Tibial artery (tissue), 4 donors: ENCODE measurements at regions not wholly inside any gene's neighbourhood (a gene's known extent, or its start where the extent isn't known, plus 50 kb on each side); places are given as distances from the start of the nearest gene placed in this dataset.

Source experiments
- DNase-seq, 2 donors: peaks; one replicate each; pipeline ENCODE4 v3.0.0-alpha.2; 2019
- H3K27ac ChIP-seq, 2 donors: fragments of 200-600 bp; sonication (generic) in 1 of 2; 1 replicate in 1 of 2; 2 replicates in 1 of 2; pipeline ENCODE4 v1.5.1; 2018 to 2019; ENCODE audit warnings: mild to moderate bottlenecking in 1 of 2
- H3K27me3 ChIP-seq, 2 donors: fragments of 200-600 bp; sonication (generic) in 1 of 2; one replicate each; pipeline versions ENCODE4 v1.5.1 to v1.6.0; 2016 to 2019
- H3K36me3 ChIP-seq, 3 donors: fragments of 200-600 bp; sonication (generic) in 2 of 3; one replicate each; pipeline ENCODE4 v1.5.1; 2016 to 2019; ENCODE audit warnings: mild to moderate bottlenecking in 2 of 3
- H3K4me1 ChIP-seq, 4 donors: fragments of 200-600 bp; sonication (generic) in 2 of 4; 1 replicate in 3 of 4; 2 replicates in 1 of 4; pipeline ENCODE4 v1.5.1; 2016 to 2019
- H3K4me3 ChIP-seq, 2 donors: fragments of 200-600 bp; sonication (generic) in 1 of 2; 1 replicate in 1 of 2; 2 replicates in 1 of 2; pipeline ENCODE4 v1.5.1; 2018 to 2019; ENCODE audit warnings: mild to moderate bottlenecking in 2 of 2
- H3K9me3 ChIP-seq, 3 donors: fragments of 200-600 bp; sonication (generic) in 1 of 3; one replicate each; pipeline ENCODE4 v1.5.1; 2016 to 2019
- CTCF ChIP-seq, 2 experiments: fragments of 200-600 bp in 1 of 2; fragments of 450-650 bp in 1 of 2; IDR thresholded peaks; one replicate each; pipeline ENCODE4 v1.5.1; 2017 to 2019; ENCODE audit warnings: antibody characterized with exemption in 2 of 2, mild to moderate bottlenecking in 1 of 2, moderate library complexity in 1 of 2
- intact Hi-C: fragments of 100-400 bp; cut with DNase I; formaldehyde crosslinking; loops from one replicate; pipeline ENCODE4 v1.15.0; 2023; ENCODE audit warnings: low total_unique reads

DNA sequence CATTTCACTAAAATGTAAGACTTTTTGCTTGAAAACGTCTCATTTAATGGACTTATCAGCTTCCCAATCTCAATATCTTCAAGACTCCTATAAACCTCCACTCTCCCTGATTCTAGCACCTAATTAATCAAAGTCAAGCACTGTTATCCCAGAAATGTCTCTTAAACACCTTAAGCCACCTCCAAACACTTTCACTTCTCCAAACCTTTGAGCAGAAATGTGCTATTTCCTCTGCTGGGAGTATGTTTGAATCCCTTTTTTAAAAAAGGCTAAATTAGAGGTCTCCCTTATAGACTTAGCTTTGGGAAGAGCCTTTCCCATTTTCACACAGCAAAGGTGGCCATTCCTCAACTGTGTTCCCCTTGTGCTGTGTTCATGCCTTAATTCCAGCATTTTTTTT is 146.2 kb upstream of the SYN3 start:
- no peak overlapping the region for H3K4me3 ChIP-seq
- intact Hi-C loops: no loop called here
- no peak for TF ChIP-seq CTCF (IDR thresholded peaks at IDR 0.05)
- H3K36me3 ChIP-seq: no peaks in the 10 kb centered on the region
- H3K27me3 ChIP-seq: no peaks in the 10 kb centered on the region
- H3K4me1 ChIP-seq: no peaks in the 10 kb centered on the region
- no peaks in the 10 kb centered on the region for H3K9me3 ChIP-seq
- DNase-seq: no peak
- H3K27ac ChIP-seq: no peak overlapping the region

GRCh38 chr22:33202455-33202854 is 144.3 kb upstream of the SYN3 start:
- intact Hi-C loops: no loop called here

DNA sequence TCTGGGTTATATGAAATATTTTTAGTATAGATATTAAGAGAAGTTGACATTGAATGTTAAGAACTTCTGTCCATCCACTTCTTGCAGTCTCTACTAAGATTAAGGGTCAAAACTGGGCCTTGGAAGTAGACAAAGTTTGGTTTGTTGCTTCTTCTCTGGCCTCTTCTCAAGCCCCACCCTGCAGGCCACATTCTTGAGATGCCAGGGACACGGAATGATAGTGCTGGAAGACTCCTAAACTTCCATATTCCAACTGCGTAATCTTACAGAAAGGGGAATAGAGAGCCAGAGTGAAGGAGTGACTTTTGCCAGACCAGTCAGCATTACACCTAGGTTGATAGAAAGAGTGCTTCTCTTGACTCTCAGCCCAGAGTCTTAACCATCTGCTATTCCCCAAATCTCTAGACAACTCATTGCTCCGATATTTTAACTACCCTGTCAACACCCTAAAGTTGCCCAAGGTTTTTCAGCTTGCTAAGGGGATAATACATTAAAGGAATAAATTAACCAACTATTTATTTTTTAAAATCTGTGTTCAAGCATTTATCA is 136.4 kb upstream of the SYN3 start:
- Histone ChIP-seq H3K36me3 (no peaks in the 10 kb centered on the region), H3K27me3 (no peaks in the 10 kb centered on the region), H3K4me3 (no peak overlapping the region), H3K9me3 (peaks cover 0 to 4% (median 0%) of the 10 kb centered on the region in 3 donors), H3K27ac (no peak overlapping the region), H3K4me1 (no peaks in the 10 kb centered on the region)
- intact Hi-C loops: no loop called here
- no peak for DNase-seq
- TF ChIP-seq CTCF (IDR thresholded peaks at IDR 0.05): no peak

More at GRCh38 chr22:33202455-33202854, 144.3 kb upstream of the SYN3 start:
- Histone ChIP-seq H3K27me3 (no peaks in the 10 kb centered on the region), H3K9me3 (peaks cover 0 to 4% (median 0%) of the 10 kb centered on the region in 3 donors), H3K27ac (no peak overlapping the region), H3K4me1 (no peaks in the 10 kb centered on the region), H3K36me3 (no peaks in the 10 kb centered on the region), H3K4me3 (no peak overlapping the region)
- no peak for TF ChIP-seq CTCF (IDR thresholded peaks at IDR 0.05)
- no peak for DNase-seq

- no peak overlapping the region for H3K4me3 ChIP-seq
- intact Hi-C loops: no loop called here
- DNase-seq: no peak
- no peaks in the 10 kb centered on the region for H3K36me3 ChIP-seq
- no peak for TF ChIP-seq CTCF (IDR thresholded peaks at IDR 0.05)
- no peaks in the 10 kb centered on the region for H3K4me1 ChIP-seq
- no peaks in the 10 kb centered on the region for H3K9me3 ChIP-seq
- H3K27me3 ChIP-seq: no peaks in the 10 kb centered on the region
- H3K27ac ChIP-seq: no peak overlapping the region
These were observed 134.0 kb upstream of the SYN3 start for GRCh38 chr22:33192156-33192555.

- no peak for DNase-seq
- H3K4me3 ChIP-seq: no peak overlapping the region
- intact Hi-C loops: no loop called here
- H3K36me3 ChIP-seq: no peaks in the 10 kb centered on the region
- H3K4me1 ChIP-seq: no peaks in the 10 kb centered on the region
- H3K9me3 ChIP-seq: no peaks in the 10 kb centered on the region
- no peaks in the 10 kb centered on the region for H3K27me3 ChIP-seq
- no peak overlapping the region for H3K27ac ChIP-seq
- TF ChIP-seq CTCF (IDR thresholded peaks at IDR 0.05): no peak
These were observed 130.1 kb upstream of the SYN3 start for GRCh38 chr22:33188326-33188725.

GRCh38 chr22:33186816-33187215 is 128.6 kb upstream of the SYN3 start:
- intact Hi-C loops: no loop called here
- no peak for TF ChIP-seq CTCF (IDR thresholded peaks at IDR 0.05)
- Histone ChIP-seq H3K4me3 (no peak overlapping the region), H3K4me1 (no peaks in the 10 kb centered on the region), H3K36me3 (no peaks in the 10 kb centered on the region), H3K9me3 (no peaks in the 10 kb centered on the region), H3K27ac (no peak overlapping the region), H3K27me3 (no peaks in the 10 kb centered on the region)
- no peak for DNase-seq
